Endodermal cell (in vitro differentiated cells): ENCODE measurements at regions not wholly inside any gene's neighbourhood (a gene's known extent, or its start where the extent isn't known, plus 50 kb on each side); places are given as distances from the start of the nearest gene placed in this dataset.

ENCODE experiments used
- DNase-seq: peaks from one replicate; pipeline ENCODE4 v3.0.0-alpha.2; 2017
- H3K27ac ChIP-seq: 2 replicates; pipeline ENCODE4 v1.5.1; 2013; ENCODE audit warnings: mild to moderate bottlenecking, low read depth, low read length, moderate library complexity
- H3K27me3 ChIP-seq: 2 replicates; pipeline ENCODE4 v1.6.1; 2013; ENCODE audit warnings: mild to moderate bottlenecking, low read length, moderate library complexity; ENCODE audit not compliant: insufficient read depth, control insufficient read depth, poor library complexity, severe bottlenecking
- H3K36me3 ChIP-seq: 2 replicates; pipeline ENCODE4 v1.7.0; 2013; ENCODE audit warnings: mild to moderate bottlenecking, low read length, moderate library complexity; ENCODE audit not compliant: control insufficient read depth, insufficient read depth
- H3K4me1 ChIP-seq: one replicate; pipeline ENCODE4 v1.7.0; 2013; ENCODE audit warnings: low read length; ENCODE audit not compliant: control insufficient read depth, insufficient read depth
- H3K4me3 ChIP-seq: 2 replicates; pipeline ENCODE4 v1.5.1; 2013; ENCODE audit warnings: mild to moderate bottlenecking, low read length, moderate library complexity
- H3K9ac ChIP-seq: 2 replicates; pipeline ENCODE4 v1.6.1; 2013; ENCODE audit warnings: mild to moderate bottlenecking, low read length, moderate library complexity; ENCODE audit not compliant: poor library complexity, severe bottlenecking; ENCODE audit errors: extremely low read depth
- H3K9me3 ChIP-seq: 2 replicates; pipeline ENCODE4 v1.6.1; 2013; ENCODE audit warnings: mild to moderate bottlenecking, low read length, moderate library complexity; ENCODE audit not compliant: control insufficient read depth
- H3K27ac Mint-ChIP-seq: 2 replicates; pipeline ENCODE4 v1.8.0; 2020; ENCODE audit warnings: mixed read lengths
- H3K27me3 Mint-ChIP-seq: 2 replicates; pipeline ENCODE4 v1.8.0; 2021; ENCODE audit warnings: mild to moderate bottlenecking, mixed read lengths; ENCODE audit not compliant: insufficient read depth
- H3K36me3 Mint-ChIP-seq: 2 replicates; pipeline ENCODE4 v1.8.0; 2020; ENCODE audit warnings: low read depth, mixed read lengths
- H3K4me1 Mint-ChIP-seq: 2 replicates; pipeline ENCODE4 v1.8.0; 2020; ENCODE audit warnings: mixed read lengths
- H3K4me3 Mint-ChIP-seq: 2 replicates; pipeline ENCODE4 v1.8.0; 2020; ENCODE audit warnings: mild to moderate bottlenecking, moderate library complexity, mixed read lengths
- H3K9me3 Mint-ChIP-seq: 2 replicates; pipeline ENCODE4 v1.8.0; 2020; ENCODE audit warnings: mild to moderate bottlenecking, mixed read lengths
- CTCF ChIP-seq: fragments of 200-600 bp; sonication (generic); conservative IDR thresholded peaks from 2 replicates; pipeline ENCODE4 v1.5.0; 2021; ENCODE audit warnings: antibody characterized with exemption, mild to moderate bottlenecking
- WGBS, 2 experiments: methylation state at CpG; one replicate each; pipeline versions ENCODE4 v1.1.5 to v1.1.7; 2013; ENCODE audit warnings: missing lambda C conversion rate in 2 of 2, mixed read lengths in 1 of 2; ENCODE audit not compliant: insufficient coverage in 1 of 2, insufficient read length in 1 of 2; 5-methylcytosine and 5-hydroxymethylcytosine counted together

DNA sequence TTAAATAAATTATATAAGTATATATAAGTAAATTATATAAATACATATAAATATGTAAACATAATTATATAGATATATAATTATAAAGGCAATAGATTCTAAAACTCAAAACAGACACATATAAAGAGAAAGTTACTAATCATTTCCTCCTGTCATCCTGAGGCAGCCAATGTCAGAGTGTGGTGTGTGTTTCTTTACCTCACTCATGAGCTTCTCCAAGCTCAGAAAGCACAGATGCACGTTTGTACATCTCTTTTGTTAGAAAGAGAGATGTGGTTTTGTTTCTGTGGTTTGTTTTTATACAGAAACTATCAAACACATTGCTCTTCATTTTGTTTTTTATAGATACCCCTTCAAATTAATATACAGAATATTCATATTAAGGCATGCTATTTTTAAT lies 594.8 kb downstream of the USP25 start:
- no peaks in the 10 kb centered on the region for H3K4me1 ChIP-seq
- Mint-ChIP-seq H3K4me3 (no peak overlapping the region), H3K27ac (no peak overlapping the region), H3K27me3 (no peaks in the 10 kb centered on the region), H3K9me3 (no peaks in the 10 kb centered on the region), H3K36me3 (no peaks in the 10 kb centered on the region), H3K4me1 (no peaks in the 10 kb centered on the region)
- no peaks in the 10 kb centered on the region for H3K36me3 ChIP-seq
- WGBS, 2 experiments, result 100% methylated on average over 1 of the region's 1 CpG; no CpG with 5 or more reads in 1 of the 2 experiments
- DNase-seq, result no peak
- no peak overlapping the region for H3K4me3 ChIP-seq
- no peak overlapping the region for H3K27ac ChIP-seq
- H3K9me3 ChIP-seq, result no peaks in the 10 kb centered on the region
- TF ChIP-seq CTCF, result no peak
- no peaks in the 10 kb centered on the region for H3K27me3 ChIP-seq
- no peak overlapping the region for H3K9ac ChIP-seq

DNA sequence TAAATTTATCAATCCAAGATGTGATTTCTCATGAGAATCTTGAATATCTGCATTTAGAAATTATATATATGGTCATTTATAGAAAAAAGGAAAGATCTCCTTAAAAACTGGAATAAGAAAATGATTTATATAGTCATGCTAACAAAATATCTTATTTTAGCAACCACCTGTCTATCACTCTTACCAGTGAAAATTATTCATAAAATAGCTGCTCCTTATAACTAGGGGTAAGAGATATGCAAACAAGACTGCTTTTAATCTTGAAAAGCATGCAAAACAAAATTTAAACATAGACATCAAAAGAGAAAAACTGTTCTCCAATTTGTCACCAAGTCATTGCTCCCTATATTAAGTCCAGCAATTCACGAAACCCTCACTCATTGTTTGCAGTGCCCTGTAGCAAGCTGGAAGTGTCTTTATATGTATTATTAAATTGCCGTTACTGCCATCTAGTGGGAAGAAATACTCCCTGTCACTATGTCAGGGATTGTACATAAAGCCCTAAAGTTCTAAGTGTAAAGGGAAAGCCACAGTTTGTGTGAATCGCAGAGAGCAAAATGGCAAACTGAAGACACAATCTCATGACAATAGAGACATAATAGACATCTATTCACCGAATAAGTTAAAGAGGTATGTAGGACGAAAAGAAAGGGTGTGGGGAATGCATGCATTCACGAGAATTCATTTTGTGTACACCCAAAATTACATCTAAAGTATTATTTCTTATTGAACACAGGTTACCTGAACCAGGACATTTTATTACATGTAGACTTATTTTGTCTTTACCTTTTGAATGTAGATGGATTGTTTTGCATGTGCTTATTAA lies 600.5 kb downstream of the USP25 start:
- Histone ChIP-seq H3K9me3 (no peaks in the 10 kb centered on the region), H3K27me3 (no peaks in the 10 kb centered on the region), H3K4me1 (peaks cover 4% of the 10 kb centered on the region), H3K36me3 (no peaks in the 10 kb centered on the region), H3K9ac (no peak overlapping the region), H3K4me3 (no peak overlapping the region), H3K27ac (no peak overlapping the region)
- Mint-ChIP-seq H3K4me3 (no peak overlapping the region), H3K9me3 (no peaks in the 10 kb centered on the region), H3K36me3 (no peaks in the 10 kb centered on the region), H3K27ac (no peak overlapping the region), H3K4me1 (peaks cover 8% of the 10 kb centered on the region), H3K27me3 (no peaks in the 10 kb centered on the region)
- 0 to 38% methylated on average over 1 to 5 of the region's 6 CpGs for WGBS, 2 experiments
- DNase-seq, result no peak
- peak; percentile 88 for TF ChIP-seq CTCF

GRCh38 chr21:16330908-16331268 lies 601.1 kb downstream of the USP25 start:
- H3K27me3 Mint-ChIP-seq, result no peaks in the 10 kb centered on the region
- no peaks in the 10 kb centered on the region for H3K36me3 Mint-ChIP-seq
- Histone ChIP-seq H3K4me3 (no peak overlapping the region), H3K27me3 (no peaks in the 10 kb centered on the region), H3K9ac (no peak overlapping the region), H3K36me3 (no peaks in the 10 kb centered on the region), H3K9me3 (no peaks in the 10 kb centered on the region), H3K4me1 (peaks cover 4% of the 10 kb centered on the region), H3K27ac (no peak overlapping the region)
- DNase-seq, result no peak
- WGBS, 2 experiments, result 68 to 69% methylated on average over 3 to 5 of the region's 5 CpGs
- no peak for TF ChIP-seq CTCF
- no peaks in the 10 kb centered on the region for H3K9me3 Mint-ChIP-seq
- no peak overlapping the region for H3K27ac Mint-ChIP-seq
- H3K4me1 Mint-ChIP-seq, result peaks cover 8% of the 10 kb centered on the region
- no peak overlapping the region for H3K4me3 Mint-ChIP-seq
